CD8-positive, alpha-beta memory T cell (primary cell): ENCODE measurements at regions not wholly inside any gene's neighbourhood (a gene's known extent, or its start where the extent isn't known, plus 50 kb on each side); places are given as distances from the start of the nearest gene placed in this dataset.

Experiments used
- CTCF ChIA-PET: fragments of 350-600 bp; sonication (Branson Sonifier 250); formaldehyde crosslinking; loops from one replicate; lab custom pipeline; 2021; ENCODE audit warnings: antibody characterized with exemption; lab: Charles Lee
- POLR2A ChIA-PET: fragments of 350-600 bp; sonication (Branson Sonifier 250); formaldehyde crosslinking; loops from one replicate; lab custom pipeline; 2021; ENCODE audit warnings: antibody characterized with exemption; lab: Charles Lee
- DNase-seq, 5 donors: peaks; one replicate each; pipeline versions ENCODE4 v3.0.0 to v3.0.0-alpha.2; 2020 to 2022; ENCODE audit warnings: mixed read lengths in 1 of 5
- H3K27ac ChIP-seq: one replicate; pipeline ENCODE4 v1.7.0; 2013; ENCODE audit warnings: low read depth, mild to moderate bottlenecking, low read length, moderate library complexity
- H3K27me3 ChIP-seq: 2 replicates; pipeline ENCODE4 v1.7.0; 2013; ENCODE audit warnings: low read length, mild to moderate bottlenecking; ENCODE audit not compliant: insufficient read depth, poor library complexity, severe bottlenecking
- H3K36me3 ChIP-seq: 2 replicates; pipeline ENCODE4 v1.7.0; 2013; ENCODE audit warnings: mild to moderate bottlenecking, low read length, moderate library complexity; ENCODE audit not compliant: insufficient read depth
- H3K4me1 ChIP-seq: 2 replicates; pipeline ENCODE4 v1.7.0; 2013; ENCODE audit warnings: mild to moderate bottlenecking, low read length, moderate library complexity; ENCODE audit not compliant: insufficient read depth
- H3K4me3 ChIP-seq: 2 replicates; pipeline ENCODE4 v1.7.0; 2013; ENCODE audit warnings: mild to moderate bottlenecking, low read length
- H3K9me3 ChIP-seq: 2 replicates; pipeline ENCODE4 v1.7.0; 2013; ENCODE audit warnings: mild to moderate bottlenecking, low read length
- H3K27ac Mint-ChIP-seq, 8 donors: one replicate each; pipeline ENCODE4 v1.8.0; 2020 to 2021; ENCODE audit warnings: mixed read lengths in 8 of 8, mild to moderate bottlenecking in 6 of 8, inconsistent platforms in 3 of 8, moderate library complexity in 3 of 8
- H3K27me3 Mint-ChIP-seq, 2 donors: one replicate each; pipeline ENCODE4 v1.8.0; 2020 to 2021; ENCODE audit warnings: mixed read lengths in 2 of 2, mild to moderate bottlenecking in 1 of 2, moderate library complexity in 1 of 2
- H3K36me3 Mint-ChIP-seq, 3 donors: one replicate each; pipeline ENCODE4 v1.8.0; 2020 to 2021; ENCODE audit warnings: mixed read lengths in 3 of 3, inconsistent platforms in 1 of 3, mild to moderate bottlenecking in 1 of 3
- H3K4me1 Mint-ChIP-seq, 3 donors: one replicate each; pipeline ENCODE4 v1.8.0; 2020 to 2021; ENCODE audit warnings: mixed read lengths in 3 of 3, inconsistent platforms in 1 of 3, mild to moderate bottlenecking in 1 of 3
- H3K4me3 Mint-ChIP-seq, 7 donors: one replicate each; pipeline ENCODE4 v1.8.0; 2020 to 2021; ENCODE audit warnings: mixed read lengths in 7 of 7, mild to moderate bottlenecking in 6 of 7, moderate library complexity in 4 of 7, inconsistent platforms in 2 of 7
- H3K9me3 Mint-ChIP-seq, 5 donors: one replicate each; pipeline ENCODE4 v1.8.0; 2020 to 2022; ENCODE audit warnings: mixed read lengths in 5 of 5, mild to moderate bottlenecking in 3 of 5, moderate library complexity in 2 of 5, inconsistent platforms in 1 of 5

GRCh38 chr12:24121911-24122310 is 172.4 kb upstream of the SOX5 start:
- Histone ChIP-seq H3K27ac (no peak overlapping the region), H3K27me3 (no peaks in the 10 kb centered on the region), H3K36me3 (no peaks in the 10 kb centered on the region), H3K4me3 (no peak overlapping the region), H3K9me3 (no peaks in the 10 kb centered on the region), H3K4me1 (no peaks in the 10 kb centered on the region)
- no peak overlapping the region for H3K4me3 Mint-ChIP-seq
- ChIA-PET CTCF (no interaction called here), POLR2A (no interaction called here)
- H3K27me3 Mint-ChIP-seq = no peaks in the 10 kb centered on the region
- H3K4me1 Mint-ChIP-seq = no peaks in the 10 kb centered on the region
- no peak overlapping the region for H3K27ac Mint-ChIP-seq
- H3K36me3 Mint-ChIP-seq = no peaks in the 10 kb centered on the region
- no peak for DNase-seq
- H3K9me3 Mint-ChIP-seq = peaks cover 0 to 11% (median 2%) of the 10 kb centered on the region in 5 donors

GRCh38 chr12:24118668-24119067 is 169.2 kb upstream of the SOX5 start:
- Histone ChIP-seq H3K9me3 (no peaks in the 10 kb centered on the region), H3K27me3 (no peaks in the 10 kb centered on the region), H3K4me3 (no peak overlapping the region), H3K27ac (no peak overlapping the region), H3K4me1 (no peaks in the 10 kb centered on the region), H3K36me3 (no peaks in the 10 kb centered on the region)
- no peak for DNase-seq
- H3K9me3 Mint-ChIP-seq = peaks cover 0 to 9% (median 2%) of the 10 kb centered on the region in 5 donors
- H3K4me3 Mint-ChIP-seq = no peak overlapping the region
- POLR2A ChIA-PET = no interaction called here
- H3K27me3 Mint-ChIP-seq = no peaks in the 10 kb centered on the region
- no peak overlapping the region for H3K27ac Mint-ChIP-seq
- no peaks in the 10 kb centered on the region for H3K36me3 Mint-ChIP-seq
- CTCF ChIA-PET = no interaction called here
- no peaks in the 10 kb centered on the region for H3K4me1 Mint-ChIP-seq

GRCh38 chr12:24116548-24116947 is 167.1 kb upstream of the SOX5 start:
- H3K27me3 Mint-ChIP-seq = no peaks in the 10 kb centered on the region
- Histone ChIP-seq H3K27ac (no peak overlapping the region), H3K4me3 (no peak overlapping the region), H3K27me3 (no peaks in the 10 kb centered on the region), H3K9me3 (no peaks in the 10 kb centered on the region), H3K36me3 (no peaks in the 10 kb centered on the region), H3K4me1 (no peaks in the 10 kb centered on the region)
- ChIA-PET POLR2A (no interaction called here), CTCF (no interaction called here)
- no peak overlapping the region for H3K4me3 Mint-ChIP-seq
- peaks cover 0 to 8% (median 2%) of the 10 kb centered on the region in 5 donors for H3K9me3 Mint-ChIP-seq
- DNase-seq = no peak
- no peak overlapping the region for H3K27ac Mint-ChIP-seq
- no peaks in the 10 kb centered on the region for H3K4me1 Mint-ChIP-seq
- H3K36me3 Mint-ChIP-seq = no peaks in the 10 kb centered on the region

GRCh38 chr12:24113701-24114100 is 164.2 kb upstream of the SOX5 start:
- no peak overlapping the region for H3K4me3 Mint-ChIP-seq
- CTCF ChIA-PET = no interaction called here

DNA sequence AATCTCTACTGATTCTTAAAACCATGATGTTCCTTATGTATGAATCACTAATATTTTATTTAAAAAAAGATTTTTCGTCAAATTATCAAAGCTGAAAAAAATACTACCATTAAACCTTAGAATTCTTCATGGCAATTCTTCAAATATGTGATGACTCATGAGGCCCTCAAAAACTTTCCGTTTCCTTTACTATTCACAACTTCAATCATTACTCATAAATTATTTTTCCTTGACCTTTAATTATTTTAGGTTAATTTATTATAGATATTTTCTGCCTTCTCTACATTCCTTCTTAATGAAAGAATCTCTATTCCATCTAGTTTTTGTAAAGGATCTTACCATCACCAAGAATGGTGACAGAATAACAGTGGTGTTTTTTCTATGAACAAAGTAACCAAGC is 162.1 kb upstream of the SOX5 start:
- Mint-ChIP-seq H3K27ac (no peak overlapping the region), H3K27me3 (no peaks in the 10 kb centered on the region), H3K4me3 (no peak overlapping the region), H3K36me3 (no peaks in the 10 kb centered on the region), H3K4me1 (no peaks in the 10 kb centered on the region), H3K9me3 (peaks cover 0 to 8% (median 0%) of the 10 kb centered on the region in 5 donors)
- Histone ChIP-seq H3K9me3 (no peaks in the 10 kb centered on the region), H3K36me3 (no peaks in the 10 kb centered on the region), H3K4me3 (no peak overlapping the region), H3K27me3 (no peaks in the 10 kb centered on the region), H3K4me1 (no peaks in the 10 kb centered on the region), H3K27ac (no peak overlapping the region)
- CTCF ChIA-PET = no interaction called here
- DNase-seq = no peak
- POLR2A ChIA-PET = no interaction called here

More at GRCh38 chr12:24113701-24114100, 164.2 kb upstream of the SOX5 start:
- no peak for DNase-seq
- Histone ChIP-seq H3K36me3 (no peaks in the 10 kb centered on the region), H3K9me3 (no peaks in the 10 kb centered on the region), H3K27ac (no peak overlapping the region), H3K4me3 (no peak overlapping the region), H3K27me3 (no peaks in the 10 kb centered on the region), H3K4me1 (no peaks in the 10 kb centered on the region)
- Mint-ChIP-seq H3K36me3 (no peaks in the 10 kb centered on the region), H3K27ac (no peak overlapping the region), H3K4me1 (no peaks in the 10 kb centered on the region), H3K9me3 (peaks cover 0 to 8% (median 0%) of the 10 kb centered on the region in 5 donors), H3K27me3 (no peaks in the 10 kb centered on the region)
- POLR2A ChIA-PET = no interaction called here

DNA sequence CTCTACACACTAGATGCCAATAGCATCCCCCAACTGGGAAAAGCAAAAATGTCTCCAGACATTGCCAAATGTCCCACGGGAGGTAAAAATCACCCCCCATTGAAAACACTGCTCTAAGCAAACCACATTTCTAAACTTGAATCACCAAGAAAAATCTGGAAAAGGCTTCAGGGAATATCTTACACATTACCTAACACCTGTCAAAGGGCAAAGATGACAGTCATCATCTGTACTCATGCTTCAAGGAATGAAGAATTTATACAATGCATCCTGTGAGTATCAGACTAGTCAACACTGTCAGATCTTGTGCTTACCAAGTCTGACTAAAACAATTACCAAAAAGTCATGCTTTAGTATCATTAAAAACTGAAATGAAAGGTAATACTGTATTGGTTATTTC is 161.6 kb upstream of the SOX5 start:
- H3K9me3 ChIP-seq = no peaks in the 10 kb centered on the region
- no peak overlapping the region for H3K4me3 ChIP-seq
- Mint-ChIP-seq H3K36me3 (no peaks in the 10 kb centered on the region), H3K27me3 (no peaks in the 10 kb centered on the region), H3K9me3 (peaks cover 0 to 4% (median 0%) of the 10 kb centered on the region in 5 donors), H3K4me1 (no peaks in the 10 kb centered on the region), H3K4me3 (no peak overlapping the region), H3K27ac (no peak overlapping the region)
- ChIA-PET POLR2A (no interaction called here), CTCF (no interaction called here)
- H3K4me1 ChIP-seq = no peaks in the 10 kb centered on the region
- H3K27ac ChIP-seq = no peak overlapping the region
- no peak for DNase-seq
- no peaks in the 10 kb centered on the region for H3K27me3 ChIP-seq
- no peaks in the 10 kb centered on the region for H3K36me3 ChIP-seq

- H3K4me3 Mint-ChIP-seq = no peak overlapping the region
- H3K27me3 ChIP-seq = no peaks in the 10 kb centered on the region
- H3K27ac ChIP-seq = no peak overlapping the region
- no peak overlapping the region for H3K4me3 ChIP-seq
- H3K36me3 ChIP-seq = no peaks in the 10 kb centered on the region
- POLR2A ChIA-PET = no interaction called here
- no peak for DNase-seq
- no peaks in the 10 kb centered on the region for H3K9me3 ChIP-seq
- CTCF ChIA-PET = no interaction called here
- H3K4me1 Mint-ChIP-seq = no peaks in the 10 kb centered on the region
- H3K9me3 Mint-ChIP-seq = no peaks in the 10 kb centered on the region
- H3K27ac Mint-ChIP-seq = no peak overlapping the region
- H3K4me1 ChIP-seq = no peaks in the 10 kb centered on the region
- H3K36me3 Mint-ChIP-seq = no peaks in the 10 kb centered on the region
- H3K27me3 Mint-ChIP-seq = no peaks in the 10 kb centered on the region
These were observed 160.0 kb upstream of the SOX5 start for GRCh38 chr12:24109381-24110039.

- Histone ChIP-seq H3K36me3 (no peaks in the 10 kb centered on the region), H3K27me3 (no peaks in the 10 kb centered on the region), H3K9me3 (no peaks in the 10 kb centered on the region), H3K4me3 (no peak overlapping the region), H3K4me1 (no peaks in the 10 kb centered on the region), H3K27ac (no peak overlapping the region)
- DNase-seq = no peak
- H3K27me3 Mint-ChIP-seq = peaks cover 0 to 2% of the 10 kb centered on the region in 2 donors
- H3K4me3 Mint-ChIP-seq = no peak overlapping the region
- POLR2A ChIA-PET = no interaction called here
- no peaks in the 10 kb centered on the region for H3K4me1 Mint-ChIP-seq
- H3K27ac Mint-ChIP-seq = no peak overlapping the region
- no peaks in the 10 kb centered on the region for H3K36me3 Mint-ChIP-seq
- CTCF ChIA-PET = no interaction called here
- no peaks in the 10 kb centered on the region for H3K9me3 Mint-ChIP-seq
These were observed 153.2 kb upstream of the SOX5 start for GRCh38 chr12:24102676-24103075.
